ENCODE measurements at regions not wholly inside any gene's neighbourhood (a gene's known extent, or its start where the extent isn't known, plus 50 kb on each side); places are given as distances from the start of the nearest gene placed in this dataset.

DNA sequence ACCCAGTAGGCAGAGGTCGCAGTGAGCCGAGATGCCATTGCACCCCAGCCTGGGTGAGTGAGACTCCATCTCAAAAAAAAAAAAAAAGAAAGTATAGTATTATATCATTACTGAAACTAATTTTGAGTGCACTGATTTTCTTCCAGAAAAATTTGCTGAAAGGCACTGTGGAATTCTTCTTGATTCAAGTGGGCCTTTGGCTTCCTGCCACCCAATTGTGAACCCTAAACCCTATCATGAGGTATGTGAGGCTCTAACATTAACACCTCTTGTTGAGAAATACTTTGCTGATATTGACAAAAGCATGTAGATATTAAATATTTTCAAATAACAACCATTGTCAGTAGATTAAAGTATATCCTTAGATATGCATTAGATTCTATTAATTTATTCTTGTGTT lies 211.2 kb downstream of the LRRK2 start:
- TF ChIP-seq, protein P1, sequence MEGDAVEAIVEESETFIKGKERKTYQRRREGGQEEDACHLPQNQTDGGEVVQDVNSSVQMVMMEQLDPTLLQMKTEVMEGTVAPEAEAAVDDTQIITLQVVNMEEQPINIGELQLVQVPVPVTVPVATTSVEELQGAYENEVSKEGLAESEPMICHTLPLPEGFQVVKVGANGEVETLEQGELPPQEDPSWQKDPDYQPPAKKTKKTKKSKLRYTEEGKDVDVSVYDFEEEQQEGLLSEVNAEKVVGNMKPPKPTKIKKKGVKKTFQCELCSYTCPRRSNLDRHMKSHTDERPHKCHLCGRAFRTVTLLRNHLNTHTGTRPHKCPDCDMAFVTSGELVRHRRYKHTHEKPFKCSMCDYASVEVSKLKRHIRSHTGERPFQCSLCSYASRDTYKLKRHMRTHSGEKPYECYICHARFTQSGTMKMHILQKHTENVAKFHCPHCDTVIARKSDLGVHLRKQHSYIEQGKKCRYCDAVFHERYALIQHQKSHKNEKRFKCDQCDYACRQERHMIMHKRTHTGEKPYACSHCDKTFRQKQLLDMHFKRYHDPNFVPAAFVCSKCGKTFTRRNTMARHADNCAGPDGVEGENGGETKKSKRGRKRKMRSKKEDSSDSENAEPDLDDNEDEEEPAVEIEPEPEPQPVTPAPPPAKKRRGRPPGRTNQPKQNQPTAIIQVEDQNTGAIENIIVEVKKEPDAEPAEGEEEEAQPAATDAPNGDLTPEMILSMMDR (conservative IDR thresholded peaks at IDR 0.05; ENCODE audit: low read length), result no peak
- TF ChIP-seq EZH2phosphoT487 (IDR thresholded peaks at IDR 0.05; ENCODE audit: borderline replicate concordance), result no peak
